ENCODE measurements at regions not wholly inside any gene's neighbourhood (a gene's known extent, or its start where the extent isn't known, plus 50 kb on each side); places are given as distances from the start of the nearest gene placed in this dataset.
A peak's percentile ranks its signal among the peaks of the same experiment; 100 is the strongest.
"Not testable (repeated sequence)": the region's sequence is repeated elsewhere in the genome, so short reads cannot be mapped to it uniquely, and the experiment has no call there.

GRCh38 chr5:42894057-42894456 is 82.4 kb upstream of the SELENOP start:
- no peak for DNase-seq

GRCh38 chr5:42889311-42889933 is 77.7 kb upstream of the SELENOP start:
- DNase-seq, result peak; percentile 38 to 77

GRCh38 chr5:42888771-42889170 is 77.1 kb upstream of the SELENOP start:
- no peak for DNase-seq

GRCh38 chr5:42887575-42887974 is 75.9 kb upstream of the SELENOP start:
- DNase-seq, result no peak

GRCh38 chr5:42887097-42887496 is 75.4 kb upstream of the SELENOP start:
- DNase-seq, result no peak

GRCh38 chr5:42886635-42887034 is 74.9 kb upstream of the SELENOP start:
- no peak for DNase-seq

GRCh38 chr5:42884326-42884725 is 72.6 kb upstream of the SELENOP start:
- DNase-seq, result no peak

- no peak for DNase-seq
These were observed 69.9 kb upstream of the SELENOP start for GRCh38 chr5:42881416-42882117.

GRCh38 chr5:42880496-42881150 is 68.9 kb upstream of the SELENOP start:
- DNase-seq, result no peak

GRCh38 chr5:42879291-42879690 is 67.6 kb upstream of the SELENOP start:
- DNase-seq, result no peak

GRCh38 chr5:42878550-42878949 is 66.9 kb upstream of the SELENOP start:
- DNase-seq, result no peak

- no peak for DNase-seq
These were observed 66.3 kb upstream of the SELENOP start for GRCh38 chr5:42878041-42878440.

GRCh38 chr5:42877431-42877830 is 65.7 kb upstream of the SELENOP start:
- no peak for DNase-seq

GRCh38 chr5:42876375-42876844 is 64.7 kb upstream of the SELENOP start:
- no peak for DNase-seq

GRCh38 chr5:42875785-42876374 is 64.2 kb upstream of the SELENOP start:
- DNase-seq, result no peak

- DNase-seq, result no peak
These were observed 63.5 kb upstream of the SELENOP start for GRCh38 chr5:42875211-42875610.

- DNase-seq, result no peak
These were observed 63.0 kb upstream of the SELENOP start for GRCh38 chr5:42874621-42875198.

GRCh38 chr5:42872865-42873264 is 61.2 kb upstream of the SELENOP start:
- DNase-seq, result no peak

- no peak for DNase-seq
These were observed 59.3 kb upstream of the SELENOP start for GRCh38 chr5:42870882-42871418.

- DNase-seq, result not testable (repeated sequence)
These were observed 56.7 kb upstream of the SELENOP start for GRCh38 chr5:42868417-42868816.

- DNase-seq, result not testable (repeated sequence)
These were observed 53.1 kb upstream of the SELENOP start for GRCh38 chr5:42864749-42865148.

Data from SW 1271 (cell line).